ENCODE measurements at regions not wholly inside any gene's neighbourhood (a gene's known extent, or its start where the extent isn't known, plus 50 kb on each side); places are given as distances from the start of the nearest gene placed in this dataset.

DNA sequence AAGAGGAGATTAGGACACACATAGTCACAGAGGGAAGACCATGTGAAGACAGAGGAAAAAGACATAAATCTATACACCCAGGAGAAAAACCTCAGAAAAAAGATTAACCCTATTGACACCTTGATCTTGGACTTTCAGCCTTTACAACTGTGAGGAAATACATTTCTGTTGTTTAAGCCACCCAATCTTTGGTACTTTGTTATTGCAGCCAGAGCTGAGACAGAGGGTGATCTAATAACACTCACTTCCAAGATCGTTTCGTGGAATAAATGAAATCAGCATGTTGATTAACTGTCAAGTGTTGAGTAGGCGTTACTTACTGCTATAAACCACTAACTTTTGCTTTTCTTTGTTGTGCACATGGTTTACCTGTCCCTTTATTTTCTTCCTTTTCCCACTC is 361.2 kb upstream of the RIOK2 start (continued):
- TF ChIP-seq, protein P1, sequence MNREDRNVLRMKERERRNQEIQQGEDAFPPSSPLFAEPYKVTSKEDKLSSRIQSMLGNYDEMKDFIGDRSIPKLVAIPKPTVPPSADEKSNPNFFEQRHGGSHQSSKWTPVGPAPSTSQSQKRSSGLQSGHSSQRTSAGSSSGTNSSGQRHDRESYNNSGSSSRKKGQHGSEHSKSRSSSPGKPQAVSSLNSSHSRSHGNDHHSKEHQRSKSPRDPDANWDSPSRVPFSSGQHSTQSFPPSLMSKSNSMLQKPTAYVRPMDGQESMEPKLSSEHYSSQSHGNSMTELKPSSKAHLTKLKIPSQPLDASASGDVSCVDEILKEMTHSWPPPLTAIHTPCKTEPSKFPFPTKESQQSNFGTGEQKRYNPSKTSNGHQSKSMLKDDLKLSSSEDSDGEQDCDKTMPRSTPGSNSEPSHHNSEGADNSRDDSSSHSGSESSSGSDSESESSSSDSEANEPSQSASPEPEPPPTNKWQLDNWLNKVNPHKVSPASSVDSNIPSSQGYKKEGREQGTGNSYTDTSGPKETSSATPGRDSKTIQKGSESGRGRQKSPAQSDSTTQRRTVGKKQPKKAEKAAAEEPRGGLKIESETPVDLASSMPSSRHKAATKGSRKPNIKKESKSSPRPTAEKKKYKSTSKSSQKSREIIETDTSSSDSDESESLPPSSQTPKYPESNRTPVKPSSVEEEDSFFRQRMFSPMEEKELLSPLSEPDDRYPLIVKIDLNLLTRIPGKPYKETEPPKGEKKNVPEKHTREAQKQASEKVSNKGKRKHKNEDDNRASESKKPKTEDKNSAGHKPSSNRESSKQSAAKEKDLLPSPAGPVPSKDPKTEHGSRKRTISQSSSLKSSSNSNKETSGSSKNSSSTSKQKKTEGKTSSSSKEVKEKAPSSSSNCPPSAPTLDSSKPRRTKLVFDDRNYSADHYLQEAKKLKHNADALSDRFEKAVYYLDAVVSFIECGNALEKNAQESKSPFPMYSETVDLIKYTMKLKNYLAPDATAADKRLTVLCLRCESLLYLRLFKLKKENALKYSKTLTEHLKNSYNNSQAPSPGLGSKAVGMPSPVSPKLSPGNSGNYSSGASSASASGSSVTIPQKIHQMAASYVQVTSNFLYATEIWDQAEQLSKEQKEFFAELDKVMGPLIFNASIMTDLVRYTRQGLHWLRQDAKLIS (CRISPR knock-in tag; IDR thresholded peaks at IDR 0.05; ENCODE audit: borderline replicate concordance) = no peak
- TF ChIP-seq TCF7 (CRISPR knock-in tag; IDR thresholded peaks at IDR 0.05; ENCODE audit: low read depth) = no peak
- no peak for TF ChIP-seq ELF4 (CRISPR knock-in tag; IDR thresholded peaks at IDR 0.05; ENCODE audit: low read depth)
- no peak for TF ChIP-seq RELA (CRISPR knock-in tag; IDR thresholded peaks at IDR 0.05; ENCODE audit: borderline replicate concordance)
- no peak for TF ChIP-seq ZNF263 (CRISPR knock-in tag; IDR thresholded peaks at IDR 0.05; ENCODE audit: low read depth)
- TF ChIP-seq IRF2 (CRISPR knock-in tag; IDR thresholded peaks at IDR 0.05; ENCODE audit: borderline replicate concordance, low read depth) = no peak

DNA sequence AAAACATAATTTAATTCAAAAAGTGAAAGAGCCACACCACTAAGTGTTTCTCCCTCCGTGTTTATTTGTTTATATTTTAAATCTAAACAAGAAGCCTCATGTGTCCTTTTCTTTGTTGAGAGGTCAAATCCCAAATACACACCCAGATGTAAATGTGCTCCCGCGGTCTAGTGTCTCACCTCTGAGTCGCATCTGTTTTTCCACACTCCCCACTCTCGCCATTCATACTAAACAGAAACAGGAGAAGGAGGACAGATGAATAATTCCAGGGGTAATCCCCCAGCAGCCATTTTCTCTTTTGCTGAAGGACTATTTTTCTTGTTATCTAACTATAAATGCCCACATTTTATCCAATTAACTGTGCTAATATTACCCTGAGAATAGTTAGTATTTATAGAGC is 361.6 kb upstream of the RIOK2 start:
- POLR2A ChIA-PET = no interaction called here
- no peak for TF ChIP-seq NFE2L1 (CRISPR knock-in tag; IDR thresholded peaks at IDR 0.05)
- TF ChIP-seq, protein P2, sequence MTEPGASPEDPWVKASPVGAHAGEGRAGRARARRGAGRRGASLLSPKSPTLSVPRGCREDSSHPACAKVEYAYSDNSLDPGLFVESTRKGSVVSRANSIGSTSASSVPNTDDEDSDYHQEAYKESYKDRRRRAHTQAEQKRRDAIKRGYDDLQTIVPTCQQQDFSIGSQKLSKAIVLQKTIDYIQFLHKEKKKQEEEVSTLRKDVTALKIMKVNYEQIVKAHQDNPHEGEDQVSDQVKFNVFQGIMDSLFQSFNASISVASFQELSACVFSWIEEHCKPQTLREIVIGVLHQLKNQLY (CRISPR knock-in tag; IDR thresholded peaks at IDR 0.05) = no peak
- no peak for TF ChIP-seq NFYB (CRISPR knock-in tag; conservative IDR thresholded peaks at IDR 0.05; ENCODE audit: low read depth)
- TF ChIP-seq IRF2 (CRISPR knock-in tag; IDR thresholded peaks at IDR 0.05; ENCODE audit: borderline replicate concordance, low read depth) = no peak
- no peak for TF ChIP-seq CBFB (CRISPR knock-in tag; IDR thresholded peaks at IDR 0.05; ENCODE audit: low read depth)
- TF ChIP-seq, protein P3, sequence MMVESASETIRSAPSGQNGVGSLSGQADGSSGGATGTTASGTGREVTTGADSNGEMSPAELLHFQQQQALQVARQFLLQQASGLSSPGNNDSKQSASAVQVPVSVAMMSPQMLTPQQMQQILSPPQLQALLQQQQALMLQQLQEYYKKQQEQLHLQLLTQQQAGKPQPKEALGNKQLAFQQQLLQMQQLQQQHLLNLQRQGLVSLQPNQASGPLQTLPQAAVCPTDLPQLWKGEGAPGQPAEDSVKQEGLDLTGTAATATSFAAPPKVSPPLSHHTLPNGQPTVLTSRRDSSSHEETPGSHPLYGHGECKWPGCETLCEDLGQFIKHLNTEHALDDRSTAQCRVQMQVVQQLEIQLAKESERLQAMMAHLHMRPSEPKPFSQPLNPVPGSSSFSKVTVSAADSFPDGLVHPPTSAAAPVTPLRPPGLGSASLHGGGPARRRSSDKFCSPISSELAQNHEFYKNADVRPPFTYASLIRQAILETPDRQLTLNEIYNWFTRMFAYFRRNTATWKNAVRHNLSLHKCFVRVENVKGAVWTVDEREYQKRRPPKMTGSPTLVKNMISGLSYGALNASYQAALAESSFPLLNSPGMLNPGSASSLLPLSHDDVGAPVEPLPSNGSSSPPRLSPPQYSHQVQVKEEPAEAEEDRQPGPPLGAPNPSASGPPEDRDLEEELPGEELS (CRISPR knock-in tag; IDR thresholded peaks at IDR 0.05) = no peak
- TF ChIP-seq NR1H2 (CRISPR knock-in tag; IDR thresholded peaks at IDR 0.05) = no peak
- TF ChIP-seq FOXK1 (CRISPR knock-in tag; IDR thresholded peaks at IDR 0.05) = no peak
- TF ChIP-seq NFATC4 (CRISPR knock-in tag; IDR thresholded peaks at IDR 0.05) = no peak
- no peak for TF ChIP-seq ZNF263 (CRISPR knock-in tag; IDR thresholded peaks at IDR 0.05; ENCODE audit: low read depth)
- no peak for TF ChIP-seq SMAD4 (CRISPR knock-in tag; IDR thresholded peaks at IDR 0.05)
- TF ChIP-seq PRRX2 (CRISPR knock-in tag; IDR thresholded peaks at IDR 0.05) = no peak
- TF ChIP-seq RELA (CRISPR knock-in tag; IDR thresholded peaks at IDR 0.05; ENCODE audit: borderline replicate concordance) = no peak
- no peak for TF ChIP-seq GABPB1 (CRISPR knock-in tag; IDR thresholded peaks at IDR 0.05)
- TF ChIP-seq MYBL2 (CRISPR knock-in tag; IDR thresholded peaks at IDR 0.05) = no peak
- no peak for TF ChIP-seq RORB (CRISPR knock-in tag; IDR thresholded peaks at IDR 0.05)
- TF ChIP-seq EMX1 (CRISPR knock-in tag; IDR thresholded peaks at IDR 0.05) = no peak
- TF ChIP-seq, protein P4, sequence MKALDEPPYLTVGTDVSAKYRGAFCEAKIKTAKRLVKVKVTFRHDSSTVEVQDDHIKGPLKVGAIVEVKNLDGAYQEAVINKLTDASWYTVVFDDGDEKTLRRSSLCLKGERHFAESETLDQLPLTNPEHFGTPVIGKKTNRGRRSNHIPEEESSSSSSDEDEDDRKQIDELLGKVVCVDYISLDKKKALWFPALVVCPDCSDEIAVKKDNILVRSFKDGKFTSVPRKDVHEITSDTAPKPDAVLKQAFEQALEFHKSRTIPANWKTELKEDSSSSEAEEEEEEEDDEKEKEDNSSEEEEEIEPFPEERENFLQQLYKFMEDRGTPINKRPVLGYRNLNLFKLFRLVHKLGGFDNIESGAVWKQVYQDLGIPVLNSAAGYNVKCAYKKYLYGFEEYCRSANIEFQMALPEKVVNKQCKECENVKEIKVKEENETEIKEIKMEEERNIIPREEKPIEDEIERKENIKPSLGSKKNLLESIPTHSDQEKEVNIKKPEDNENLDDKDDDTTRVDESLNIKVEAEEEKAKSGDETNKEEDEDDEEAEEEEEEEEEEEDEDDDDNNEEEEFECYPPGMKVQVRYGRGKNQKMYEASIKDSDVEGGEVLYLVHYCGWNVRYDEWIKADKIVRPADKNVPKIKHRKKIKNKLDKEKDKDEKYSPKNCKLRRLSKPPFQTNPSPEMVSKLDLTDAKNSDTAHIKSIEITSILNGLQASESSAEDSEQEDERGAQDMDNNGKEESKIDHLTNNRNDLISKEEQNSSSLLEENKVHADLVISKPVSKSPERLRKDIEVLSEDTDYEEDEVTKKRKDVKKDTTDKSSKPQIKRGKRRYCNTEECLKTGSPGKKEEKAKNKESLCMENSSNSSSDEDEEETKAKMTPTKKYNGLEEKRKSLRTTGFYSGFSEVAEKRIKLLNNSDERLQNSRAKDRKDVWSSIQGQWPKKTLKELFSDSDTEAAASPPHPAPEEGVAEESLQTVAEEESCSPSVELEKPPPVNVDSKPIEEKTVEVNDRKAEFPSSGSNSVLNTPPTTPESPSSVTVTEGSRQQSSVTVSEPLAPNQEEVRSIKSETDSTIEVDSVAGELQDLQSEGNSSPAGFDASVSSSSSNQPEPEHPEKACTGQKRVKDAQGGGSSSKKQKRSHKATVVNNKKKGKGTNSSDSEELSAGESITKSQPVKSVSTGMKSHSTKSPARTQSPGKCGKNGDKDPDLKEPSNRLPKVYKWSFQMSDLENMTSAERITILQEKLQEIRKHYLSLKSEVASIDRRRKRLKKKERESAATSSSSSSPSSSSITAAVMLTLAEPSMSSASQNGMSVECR (CRISPR knock-in tag; IDR thresholded peaks at IDR 0.05; ENCODE audit: borderline replicate concordance) = no peak
- TF ChIP-seq OVOL2 (CRISPR knock-in tag; IDR thresholded peaks at IDR 0.05; ENCODE audit: borderline replicate concordance) = no peak
- TF ChIP-seq, protein P5, sequence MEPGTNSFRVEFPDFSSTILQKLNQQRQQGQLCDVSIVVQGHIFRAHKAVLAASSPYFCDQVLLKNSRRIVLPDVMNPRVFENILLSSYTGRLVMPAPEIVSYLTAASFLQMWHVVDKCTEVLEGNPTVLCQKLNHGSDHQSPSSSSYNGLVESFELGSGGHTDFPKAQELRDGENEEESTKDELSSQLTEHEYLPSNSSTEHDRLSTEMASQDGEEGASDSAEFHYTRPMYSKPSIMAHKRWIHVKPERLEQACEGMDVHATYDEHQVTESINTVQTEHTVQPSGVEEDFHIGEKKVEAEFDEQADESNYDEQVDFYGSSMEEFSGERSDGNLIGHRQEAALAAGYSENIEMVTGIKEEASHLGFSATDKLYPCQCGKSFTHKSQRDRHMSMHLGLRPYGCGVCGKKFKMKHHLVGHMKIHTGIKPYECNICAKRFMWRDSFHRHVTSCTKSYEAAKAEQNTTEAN (CRISPR knock-in tag; IDR thresholded peaks at IDR 0.05) = no peak
- ATAC-seq = peak; percentile 59; the same call in 1 of the 2 replicates
- Mint-ChIP-seq H3K36me3 (peaks cover 3% of the 10 kb centered on the region; the same call in 1 of the 2 replicates), H3K27ac (no peak overlapping the region), H3K4me3 (no peak overlapping the region), H3K27me3 (ENCODE audit: low read depth) (no peaks in the 10 kb centered on the region), H3K4me1 (peaks cover 33% of the 10 kb centered on the region), H3K9me3 (peaks cover 26% of the 10 kb centered on the region)
- CTCF ChIA-PET = interaction anchor here (0.7 to 1.1 kb wide), 2 partner anchors 11 to 64 kb away, joined by 3 to 4 read pairs; no protein-coding TSS in a partner anchor
- no peak for DNase-seq (ENCODE audit: low spot score)

Data from WTC11 (cell line).